ENCODE measurements at regions not wholly inside any gene's neighbourhood (a gene's known extent, or its start where the extent isn't known, plus 50 kb on each side); places are given as distances from the start of the nearest gene placed in this dataset.

- H3K27ac ChIP-seq: no peak overlapping the region
- no peak for TF ChIP-seq CTCF (IDR thresholded peaks at IDR 0.05; ENCODE audit: low read depth, low read length, missing control alignments)
- DNase-seq: no peak
- no peaks in the 10 kb centered on the region for H3K36me3 ChIP-seq (replicated peaks)
- no peak overlapping the region for H3K4me3 ChIP-seq (ENCODE audit: low read depth, low read length)
- in situ Hi-C loops (cut with HindIII; ENCODE audit: low pct_ligation_motif_present, low sequenced_read_pairs): no loop called here
- H3K27me3 ChIP-seq (replicated peaks): no peaks in the 10 kb centered on the region
These were observed 113.3 kb upstream of the DPT start for GRCh38 chr1:168842306-168842705.

GRCh38 chr1:168842916-168843315 is 113.9 kb upstream of the DPT start:
- no peak for TF ChIP-seq CTCF (IDR thresholded peaks at IDR 0.05; ENCODE audit: low read depth, low read length, missing control alignments)
- in situ Hi-C loops (cut with HindIII; ENCODE audit: low pct_ligation_motif_present, low sequenced_read_pairs): no loop called here
- no peak for DNase-seq
- Histone ChIP-seq H3K36me3 (replicated peaks) (no peaks in the 10 kb centered on the region), H3K27ac (no peak overlapping the region), H3K27me3 (replicated peaks) (no peaks in the 10 kb centered on the region), H3K4me3 (ENCODE audit: low read depth, low read length) (no peak overlapping the region)

GRCh38 chr1:168843401-168843800 is 114.4 kb upstream of the DPT start:
- TF ChIP-seq CTCF (IDR thresholded peaks at IDR 0.05; ENCODE audit: low read depth, low read length, missing control alignments): no peak
- H3K4me3 ChIP-seq (ENCODE audit: low read depth, low read length): no peak overlapping the region
- in situ Hi-C loops (cut with HindIII; ENCODE audit: low pct_ligation_motif_present, low sequenced_read_pairs): no loop called here
- no peak overlapping the region for H3K27ac ChIP-seq
- no peaks in the 10 kb centered on the region for H3K36me3 ChIP-seq (replicated peaks)
- no peaks in the 10 kb centered on the region for H3K27me3 ChIP-seq (replicated peaks)
- no peak for DNase-seq

- Histone ChIP-seq H3K36me3 (replicated peaks) (no peaks in the 10 kb centered on the region), H3K27ac (no peak overlapping the region), H3K4me3 (ENCODE audit: low read depth, low read length) (no peak overlapping the region), H3K27me3 (replicated peaks) (no peaks in the 10 kb centered on the region)
- in situ Hi-C loops (cut with HindIII; ENCODE audit: low pct_ligation_motif_present, low sequenced_read_pairs): no loop called here
- no peak for TF ChIP-seq CTCF (IDR thresholded peaks at IDR 0.05; ENCODE audit: low read depth, low read length, missing control alignments)
- no peak for DNase-seq
These were observed 114.9 kb upstream of the DPT start for GRCh38 chr1:168843950-168844349.

GRCh38 chr1:168845140-168845539 is 116.1 kb upstream of the DPT start:
- no peak for TF ChIP-seq CTCF (IDR thresholded peaks at IDR 0.05; ENCODE audit: low read depth, low read length, missing control alignments)
- Histone ChIP-seq H3K4me3 (ENCODE audit: low read depth, low read length) (no peak overlapping the region), H3K27ac (no peak overlapping the region), H3K36me3 (replicated peaks) (no peaks in the 10 kb centered on the region), H3K27me3 (replicated peaks) (no peaks in the 10 kb centered on the region)
- DNase-seq: no peak
- in situ Hi-C loops (cut with HindIII; ENCODE audit: low pct_ligation_motif_present, low sequenced_read_pairs): no loop called here

- TF ChIP-seq CTCF (IDR thresholded peaks at IDR 0.05; ENCODE audit: low read depth, low read length, missing control alignments): no peak
- no peak for DNase-seq
- H3K27ac ChIP-seq: no peak overlapping the region
- in situ Hi-C loops (cut with HindIII; ENCODE audit: low pct_ligation_motif_present, low sequenced_read_pairs): no loop called here
- no peaks in the 10 kb centered on the region for H3K36me3 ChIP-seq (replicated peaks)
- H3K27me3 ChIP-seq (replicated peaks): no peaks in the 10 kb centered on the region
- H3K4me3 ChIP-seq (ENCODE audit: low read depth, low read length): no peak overlapping the region
These were observed 119.0 kb upstream of the DPT start for GRCh38 chr1:168848051-168848450.

Data from brain microvascular endothelial cell (primary cell).